ENCODE measurements at regions not wholly inside any gene's neighbourhood (a gene's known extent, or its start where the extent isn't known, plus 50 kb on each side); places are given as distances from the start of the nearest gene placed in this dataset.
"Not testable (repeated sequence)": the region's sequence is repeated elsewhere in the genome, so short reads cannot be mapped to it uniquely, and the experiment has no call there.

GRCh38 chr7:10401793-10402192, 571.9 kb upstream of the PHF14 start:
- H3K27ac Mint-ChIP-seq = no peak overlapping the region
- DNase-seq = no peak
- H3K9me3 Mint-ChIP-seq = peaks cover 5% of the 10 kb centered on the region
- H3K27me3 Mint-ChIP-seq = no peaks in the 10 kb centered on the region
- H3K36me3 Mint-ChIP-seq (ENCODE audit: low read depth) = no peaks in the 10 kb centered on the region
- H3K4me3 Mint-ChIP-seq = no peak overlapping the region
- H3K4me1 Mint-ChIP-seq = no peaks in the 10 kb centered on the region
- intact Hi-C loops (cut with micrococcal nuclease) = no loop called here

DNA sequence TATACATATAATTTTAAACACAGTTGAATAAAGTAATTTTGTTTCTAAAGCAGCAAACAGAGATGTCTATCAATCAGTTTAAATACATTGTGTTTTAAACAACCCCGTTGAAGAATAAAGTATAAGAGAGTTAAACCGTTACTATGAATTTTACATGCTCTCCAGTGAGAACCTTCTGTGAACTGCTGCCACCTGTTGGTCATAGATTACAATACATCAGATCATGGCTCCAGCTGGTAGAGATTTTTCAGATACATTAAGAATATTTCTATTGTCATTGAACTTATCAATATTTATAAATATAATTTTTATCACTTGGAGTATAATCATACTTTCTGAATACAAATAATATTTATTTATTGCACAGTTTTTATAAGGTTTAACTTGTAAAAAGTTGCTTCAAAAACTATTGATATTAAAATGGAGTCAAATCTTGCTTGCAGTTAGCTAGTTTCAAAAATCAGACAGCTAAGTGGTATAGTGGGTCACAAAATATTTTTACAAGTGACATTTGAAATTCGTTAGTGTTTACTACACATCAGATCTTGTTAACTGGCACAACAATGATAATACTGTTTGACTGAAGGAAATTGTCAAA, 561.2 kb upstream of the PHF14 start:
- no peaks in the 10 kb centered on the region for H3K4me1 Mint-ChIP-seq
- no peak overlapping the region for H3K27ac Mint-ChIP-seq
- DNase-seq = peak; percentile 70
- no peaks in the 10 kb centered on the region for H3K9me3 Mint-ChIP-seq
- H3K36me3 Mint-ChIP-seq (ENCODE audit: low read depth) = no peaks in the 10 kb centered on the region
- intact Hi-C loops (cut with micrococcal nuclease) = loop anchor here (5.0 kb wide), 1 partner anchor 1995 kb away; no protein-coding TSS in a partner anchor
- no peak overlapping the region for H3K4me3 Mint-ChIP-seq
- no peaks in the 10 kb centered on the region for H3K27me3 Mint-ChIP-seq

DNA sequence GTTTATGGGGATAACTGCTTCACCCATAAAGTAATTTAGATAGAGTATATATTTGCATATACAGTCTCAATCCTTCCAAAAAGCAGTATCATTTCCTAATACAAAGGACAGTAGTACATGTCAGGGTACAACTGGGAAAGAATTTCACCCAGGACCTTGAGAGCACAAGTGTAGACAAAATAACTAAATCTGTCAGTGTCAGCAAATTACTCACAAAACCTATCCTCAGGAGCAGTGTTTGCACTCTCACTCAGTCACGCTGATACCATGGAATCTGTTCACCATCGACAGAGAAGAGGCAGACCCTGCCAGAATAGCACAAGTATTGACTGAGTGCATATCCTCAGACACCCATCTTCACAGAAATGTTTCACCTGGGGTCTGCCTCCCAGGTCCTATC, 554.7 kb upstream of the PHF14 start:
- H3K4me1 Mint-ChIP-seq = no peaks in the 10 kb centered on the region
- no peaks in the 10 kb centered on the region for H3K9me3 Mint-ChIP-seq
- no peaks in the 10 kb centered on the region for H3K27me3 Mint-ChIP-seq
- DNase-seq = no peak
- no peaks in the 10 kb centered on the region for H3K36me3 Mint-ChIP-seq (ENCODE audit: low read depth)
- no peak overlapping the region for H3K27ac Mint-ChIP-seq
- no peak overlapping the region for H3K4me3 Mint-ChIP-seq
- intact Hi-C loops (cut with micrococcal nuclease) = no loop called here

GRCh38 chr7:10429031-10429430, 544.6 kb upstream of the PHF14 start:
- Mint-ChIP-seq H3K9me3 (peaks cover 3% of the 10 kb centered on the region), H3K27me3 (no peaks in the 10 kb centered on the region), H3K4me1 (no peaks in the 10 kb centered on the region), H3K27ac (no peak overlapping the region), H3K36me3 (ENCODE audit: low read depth) (no peaks in the 10 kb centered on the region), H3K4me3 (no peak overlapping the region)
- intact Hi-C loops (cut with micrococcal nuclease) = no loop called here
- no peak for DNase-seq

- intact Hi-C loops (cut with micrococcal nuclease) = no loop called here
- no peaks in the 10 kb centered on the region for H3K27me3 Mint-ChIP-seq
- H3K4me1 Mint-ChIP-seq = no peaks in the 10 kb centered on the region
- DNase-seq = no peak
- no peak overlapping the region for H3K27ac Mint-ChIP-seq
- H3K4me3 Mint-ChIP-seq = no peak overlapping the region
- H3K36me3 Mint-ChIP-seq (ENCODE audit: low read depth) = no peaks in the 10 kb centered on the region
- peaks cover 4% of the 10 kb centered on the region for H3K9me3 Mint-ChIP-seq
Measured at GRCh38 chr7:10429511-10429910, 544.2 kb upstream of the PHF14 start.

DNA sequence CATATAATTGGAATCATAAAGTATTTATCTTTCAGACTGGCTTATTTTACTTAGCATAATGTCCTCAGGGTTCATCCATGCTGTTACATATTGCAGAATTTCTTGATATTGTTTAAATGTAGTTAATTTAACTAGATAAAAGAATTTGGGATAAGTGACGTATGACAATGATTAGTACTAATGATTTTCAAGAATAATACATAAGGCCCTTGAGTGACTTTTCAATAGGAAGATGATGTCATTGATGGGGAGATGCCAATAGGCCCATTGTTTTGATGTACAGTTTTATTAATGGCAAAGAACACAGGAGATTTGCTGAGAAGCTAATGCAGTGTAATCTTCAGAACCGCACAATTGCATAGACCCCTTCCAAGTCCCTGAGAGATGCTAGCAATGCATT, 537.4 kb upstream of the PHF14 start:
- Mint-ChIP-seq H3K4me3 (no peak overlapping the region), H3K4me1 (no peaks in the 10 kb centered on the region), H3K27ac (no peak overlapping the region), H3K36me3 (ENCODE audit: low read depth) (no peaks in the 10 kb centered on the region), H3K27me3 (no peaks in the 10 kb centered on the region), H3K9me3 (peaks cover 4% of the 10 kb centered on the region)
- intact Hi-C loops (cut with micrococcal nuclease) = no loop called here
- DNase-seq = no peak

- no peak overlapping the region for H3K4me3 Mint-ChIP-seq
- H3K27ac Mint-ChIP-seq = no peak overlapping the region
- H3K4me1 Mint-ChIP-seq = no peaks in the 10 kb centered on the region
- no peaks in the 10 kb centered on the region for H3K27me3 Mint-ChIP-seq
- intact Hi-C loops (cut with micrococcal nuclease) = no loop called here
- DNase-seq = no peak
- no peaks in the 10 kb centered on the region for H3K36me3 Mint-ChIP-seq (ENCODE audit: low read depth)
- peaks cover 6% of the 10 kb centered on the region for H3K9me3 Mint-ChIP-seq
Measured at GRCh38 chr7:10439027-10439426, 534.6 kb upstream of the PHF14 start.

DNA sequence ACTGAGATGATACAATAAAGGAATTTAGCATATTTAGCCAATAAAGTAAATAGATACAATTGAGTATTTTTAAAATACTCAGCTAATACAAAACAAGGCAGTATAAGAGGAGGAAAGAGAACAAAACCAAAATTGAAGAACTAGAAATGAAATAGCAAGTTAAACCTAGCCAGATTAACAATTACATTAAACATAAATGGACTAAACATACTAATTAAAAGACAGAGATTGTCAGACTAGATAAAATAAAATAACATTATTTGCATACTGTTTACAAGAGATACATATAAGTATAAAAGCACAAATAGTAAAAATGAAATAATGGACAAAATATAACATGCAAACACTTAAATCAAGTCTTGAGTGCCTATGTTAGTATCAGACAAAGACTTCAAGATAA, 517.7 kb upstream of the PHF14 start:
- H3K36me3 Mint-ChIP-seq (ENCODE audit: low read depth) = no peaks in the 10 kb centered on the region
- H3K27ac Mint-ChIP-seq = no peak overlapping the region
- intact Hi-C loops (cut with micrococcal nuclease) = no loop called here
- H3K27me3 Mint-ChIP-seq = no peaks in the 10 kb centered on the region
- no peak overlapping the region for H3K4me3 Mint-ChIP-seq
- no peaks in the 10 kb centered on the region for H3K9me3 Mint-ChIP-seq
- no peak for DNase-seq
- H3K4me1 Mint-ChIP-seq = no peaks in the 10 kb centered on the region

- Mint-ChIP-seq H3K4me1 (no peaks in the 10 kb centered on the region), H3K36me3 (ENCODE audit: low read depth) (no peaks in the 10 kb centered on the region), H3K4me3 (no peak overlapping the region), H3K27me3 (no peaks in the 10 kb centered on the region), H3K9me3 (no peaks in the 10 kb centered on the region), H3K27ac (no peak overlapping the region)
- intact Hi-C loops (cut with micrococcal nuclease) = no loop called here
- no peak for DNase-seq
Measured at GRCh38 chr7:10460474-10460873, 513.2 kb upstream of the PHF14 start.

- no peaks in the 10 kb centered on the region for H3K9me3 Mint-ChIP-seq
- intact Hi-C loops (cut with micrococcal nuclease) = no loop called here
- H3K36me3 Mint-ChIP-seq (ENCODE audit: low read depth) = no peaks in the 10 kb centered on the region
- no peaks in the 10 kb centered on the region for H3K4me1 Mint-ChIP-seq
- DNase-seq = no peak
- no peak overlapping the region for H3K27ac Mint-ChIP-seq
- H3K4me3 Mint-ChIP-seq = no peak overlapping the region
- H3K27me3 Mint-ChIP-seq = no peaks in the 10 kb centered on the region
Measured at GRCh38 chr7:10463701-10464100, 510.0 kb upstream of the PHF14 start.

DNA sequence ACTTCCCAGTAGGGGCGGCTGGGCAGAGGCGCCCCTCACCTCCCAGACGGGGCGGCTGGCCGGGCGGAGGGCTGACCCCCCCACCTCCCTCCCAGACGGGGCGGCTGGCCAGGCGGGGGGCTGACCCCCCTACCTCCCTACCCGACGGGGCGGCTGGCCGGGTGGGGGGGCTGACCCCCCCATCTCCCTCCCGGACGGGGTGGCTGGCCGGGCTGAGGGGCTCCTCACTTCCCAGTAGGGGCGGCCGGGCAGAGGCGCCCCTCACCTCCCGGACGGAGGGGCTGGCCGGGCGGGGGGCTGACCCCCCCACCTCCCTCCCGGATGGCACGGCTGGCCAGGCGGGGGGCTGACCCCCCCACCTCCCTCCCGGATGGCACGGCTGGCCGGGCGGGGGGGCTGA, 508.1 kb upstream of the PHF14 start:
- H3K4me3 Mint-ChIP-seq; H3K9me3 Mint-ChIP-seq; intact Hi-C loops (cut with micrococcal nuclease); H3K36me3 Mint-ChIP-seq (ENCODE audit: low read depth); H3K27ac Mint-ChIP-seq; DNase-seq; H3K27me3 Mint-ChIP-seq; H3K4me1 Mint-ChIP-seq: not testable (repeated sequence)

DNA sequence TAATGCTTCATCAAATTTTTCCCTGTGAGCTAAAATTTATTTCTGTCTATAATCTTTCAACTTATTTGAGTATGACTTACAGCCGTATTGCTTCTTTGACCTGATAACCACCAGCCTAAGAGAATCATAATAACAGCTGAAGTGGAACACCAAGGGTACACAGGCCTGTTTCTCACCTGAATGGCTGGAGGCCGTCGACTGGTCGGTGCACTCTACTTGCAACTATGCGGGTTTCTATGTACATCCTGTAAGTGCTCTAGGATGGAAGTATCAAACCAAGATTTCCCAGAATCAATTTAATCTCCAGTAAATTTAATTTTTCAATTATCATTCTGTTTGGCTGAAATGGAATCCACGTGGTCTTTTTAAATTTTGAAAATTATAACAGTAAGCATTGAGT, 504.8 kb upstream of the PHF14 start:
- intact Hi-C loops (cut with micrococcal nuclease) = no loop called here
- no peaks in the 10 kb centered on the region for H3K9me3 Mint-ChIP-seq
- H3K4me1 Mint-ChIP-seq = no peaks in the 10 kb centered on the region

GRCh38 chr7:10469476-10469875, 504.2 kb upstream of the PHF14 start:
- H3K4me1 Mint-ChIP-seq = no peaks in the 10 kb centered on the region
- H3K36me3 Mint-ChIP-seq (ENCODE audit: low read depth) = no peaks in the 10 kb centered on the region
- H3K9me3 Mint-ChIP-seq = no peaks in the 10 kb centered on the region

More for the DNA sequence above, 504.8 kb upstream of the PHF14 start:
- Mint-ChIP-seq H3K27ac (no peak overlapping the region), H3K27me3 (no peaks in the 10 kb centered on the region), H3K36me3 (ENCODE audit: low read depth) (no peaks in the 10 kb centered on the region), H3K4me3 (no peak overlapping the region)
- no peak for DNase-seq

DNA sequence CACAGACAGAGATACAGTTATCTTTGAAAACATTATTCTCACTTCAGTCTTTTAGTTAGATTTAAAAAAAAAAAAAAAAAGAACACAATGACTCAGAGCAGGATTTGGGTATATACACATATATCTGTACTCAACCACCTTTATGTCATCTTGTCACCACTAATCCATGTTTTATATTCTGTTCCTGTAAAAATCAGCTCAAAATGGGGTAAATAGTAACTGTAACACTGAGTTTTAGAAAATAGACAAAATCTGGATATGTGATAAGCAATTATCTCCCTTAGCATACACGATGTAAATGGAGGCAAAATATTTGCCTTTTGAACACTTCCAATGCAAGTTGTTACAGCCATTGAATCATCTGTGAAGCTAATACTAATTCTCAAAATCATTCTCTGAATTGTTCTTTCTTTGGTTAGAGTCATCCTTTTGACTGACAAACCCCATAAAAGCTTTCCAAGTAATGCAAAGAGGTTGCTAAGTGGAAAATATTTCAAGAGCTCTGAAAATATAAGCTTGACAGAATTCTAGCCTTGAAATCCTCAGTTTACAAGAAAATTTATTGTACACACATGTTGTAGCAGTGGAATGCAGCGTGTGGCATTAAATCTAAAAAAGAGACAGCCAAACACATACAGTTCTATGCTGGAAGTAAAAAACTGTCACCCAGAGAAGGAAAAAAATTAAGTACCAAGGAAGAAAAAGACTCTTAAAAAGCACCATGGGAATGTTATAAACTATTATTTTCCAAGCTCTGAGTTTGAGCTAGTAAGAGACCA, 502.2 kb upstream of the PHF14 start:
- no peak overlapping the region for H3K27ac Mint-ChIP-seq
- intact Hi-C loops (cut with micrococcal nuclease) = no loop called here
- no peak for DNase-seq
- H3K4me1 Mint-ChIP-seq = no peaks in the 10 kb centered on the region
- H3K9me3 Mint-ChIP-seq = no peaks in the 10 kb centered on the region
- no peaks in the 10 kb centered on the region for H3K27me3 Mint-ChIP-seq
- H3K4me3 Mint-ChIP-seq = no peak overlapping the region
- H3K36me3 Mint-ChIP-seq (ENCODE audit: low read depth) = no peaks in the 10 kb centered on the region

More at GRCh38 chr7:10469476-10469875, 504.2 kb upstream of the PHF14 start:
- H3K27ac Mint-ChIP-seq = no peak overlapping the region
- H3K4me3 Mint-ChIP-seq = no peak overlapping the region
- DNase-seq = no peak
- intact Hi-C loops (cut with micrococcal nuclease) = no loop called here
- H3K27me3 Mint-ChIP-seq = no peaks in the 10 kb centered on the region

DNA sequence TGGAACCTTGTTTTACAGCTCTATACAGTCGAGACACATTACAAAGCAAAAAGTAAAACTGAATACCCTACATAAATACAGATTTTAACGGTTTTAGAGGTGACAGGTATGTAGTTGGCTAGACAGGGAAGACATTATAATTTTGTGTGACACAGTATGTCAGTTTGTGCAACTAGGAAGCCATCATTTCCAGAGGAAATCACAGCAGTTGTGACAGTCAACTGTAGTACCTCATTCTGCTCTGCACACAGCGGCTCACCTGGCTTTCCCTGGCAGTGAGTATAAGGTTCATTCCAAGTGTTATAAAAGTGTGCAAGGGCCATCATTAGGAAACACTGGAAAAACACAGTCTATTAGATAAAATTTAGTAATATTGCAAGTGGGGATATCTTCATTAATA, 501.6 kb upstream of the PHF14 start:
- Mint-ChIP-seq H3K27ac (no peak overlapping the region), H3K27me3 (no peaks in the 10 kb centered on the region), H3K9me3 (no peaks in the 10 kb centered on the region), H3K36me3 (ENCODE audit: low read depth) (no peaks in the 10 kb centered on the region), H3K4me1 (no peaks in the 10 kb centered on the region), H3K4me3 (no peak overlapping the region)
- intact Hi-C loops (cut with micrococcal nuclease) = no loop called here
- no peak for DNase-seq
